H9 (cell line): ENCODE measurements at regions not wholly inside any gene's neighbourhood (a gene's known extent, or its start where the extent isn't known, plus 50 kb on each side); places are given as distances from the start of the nearest gene placed in this dataset.

Experiments used
- DNase-seq: peaks from one replicate; pipeline ENCODE4 v3.0.0-alpha.2; 2017
- H2AFZ ChIP-seq: one replicate; pipeline ENCODE4 v1.6.1; 2013; ENCODE audit warnings: mild to moderate bottlenecking, low read length, control low read depth, moderate library complexity
- H2AK5ac ChIP-seq: 2 replicates; pipeline ENCODE4 v1.6.1; 2013; ENCODE audit warnings: low read length, control low read depth, mixed read lengths; ENCODE audit not compliant: insufficient read length
- H2BK120ac ChIP-seq: one replicate; pipeline ENCODE4 v1.6.1; 2013; ENCODE audit warnings: low read depth, mild to moderate bottlenecking, low read length, control low read depth, inconsistent platforms; ENCODE audit not compliant: poor library complexity, severe bottlenecking
- H2BK12ac ChIP-seq: 2 replicates; pipeline ENCODE4 v1.6.1; 2013; ENCODE audit warnings: low read length, control low read depth, mixed read lengths, low read depth; ENCODE audit not compliant: insufficient read length
- H2BK15ac ChIP-seq: 2 replicates; pipeline ENCODE4 v1.6.1; 2013; ENCODE audit warnings: low read depth, low read length, control low read depth
- H2BK20ac ChIP-seq: one replicate; pipeline ENCODE4 v1.6.1; 2013; ENCODE audit warnings: low read depth, mild to moderate bottlenecking, low read length, control low read depth, inconsistent platforms; ENCODE audit not compliant: poor library complexity, severe bottlenecking
- H2BK5ac ChIP-seq: 2 replicates; pipeline ENCODE4 v1.6.1; 2013; ENCODE audit warnings: low read length, control low read depth, mixed read lengths; ENCODE audit not compliant: insufficient read length
- H3K14ac ChIP-seq: 2 replicates; pipeline ENCODE4 v1.6.1; 2013; ENCODE audit warnings: low read length, control low read depth; ENCODE audit not compliant: insufficient read depth
- H3K18ac ChIP-seq: 2 replicates; pipeline ENCODE4 v1.6.1; 2013; ENCODE audit warnings: low read depth, mild to moderate bottlenecking, mixed read lengths, low read length, control low read depth; ENCODE audit not compliant: insufficient read length
- H3K23ac ChIP-seq: 2 replicates; pipeline ENCODE4 v1.6.1; 2013; ENCODE audit warnings: low read length, control low read depth, mixed read lengths, low read depth; ENCODE audit not compliant: insufficient read length
- H3K23me2 ChIP-seq: 2 replicates; pipeline ENCODE4 v1.6.1; 2013; ENCODE audit warnings: low read depth, mild to moderate bottlenecking, mixed read lengths, low read length, control low read depth; ENCODE audit not compliant: insufficient read length, poor library complexity, severe bottlenecking
- H3K27ac ChIP-seq: 2 replicates; pipeline ENCODE4 v1.5.1; 2013; ENCODE audit warnings: low read length, control low read depth, mixed read lengths, low read depth; ENCODE audit not compliant: insufficient read length
- H3K27me3 ChIP-seq: 2 replicates; pipeline ENCODE4 v1.6.1; 2013; ENCODE audit warnings: low read length, control low read depth, inconsistent platforms; ENCODE audit not compliant: insufficient read depth
- H3K4ac ChIP-seq: 2 replicates; pipeline ENCODE4 v1.6.1; 2013; ENCODE audit warnings: low read depth, mild to moderate bottlenecking, control low read depth, inconsistent platforms, low read length, moderate library complexity
- H3K4me1 ChIP-seq: 2 replicates; pipeline ENCODE4 v1.6.1; 2013; ENCODE audit warnings: low read length, control low read depth, inconsistent platforms; ENCODE audit not compliant: insufficient read depth
- H3K4me2 ChIP-seq: 2 replicates; pipeline ENCODE4 v1.6.1; 2013; ENCODE audit warnings: low read length, control low read depth, mixed read lengths; ENCODE audit not compliant: insufficient read length, insufficient read depth
- H3K56ac ChIP-seq: 2 replicates; pipeline ENCODE4 v1.6.1; 2013; ENCODE audit warnings: low read depth, mild to moderate bottlenecking, mixed read lengths, low read length, control low read depth; ENCODE audit not compliant: insufficient read length
- H3K79me1 ChIP-seq: 2 replicates; pipeline ENCODE4 v1.6.1; 2013; ENCODE audit warnings: low read depth, mild to moderate bottlenecking, moderate library complexity, low read length, control low read depth, inconsistent platforms; ENCODE audit not compliant: insufficient read depth, poor library complexity, severe bottlenecking
- H3K79me2 ChIP-seq: 2 replicates; pipeline ENCODE4 v1.6.1; 2013; ENCODE audit warnings: low read length, control low read depth, inconsistent platforms; ENCODE audit not compliant: insufficient read depth
- H3K9ac ChIP-seq: 2 replicates; pipeline ENCODE4 v1.6.1; 2013; ENCODE audit warnings: low read length, control low read depth, mixed read lengths; ENCODE audit not compliant: insufficient read length; ENCODE audit errors: extremely low read depth
- H3K9me3 ChIP-seq: one replicate; pipeline ENCODE4 v1.6.1; 2013; ENCODE audit warnings: low read depth, low read length, inconsistent platforms; ENCODE audit not compliant: control insufficient read depth
- H3T11ph ChIP-seq: one replicate; pipeline ENCODE4 v1.6.1; 2013; ENCODE audit warnings: mild to moderate bottlenecking, low read length, control low read depth, inconsistent platforms
- H4K20me1 ChIP-seq: one replicate; pipeline ENCODE4 v1.6.1; 2013; ENCODE audit not compliant: control insufficient read depth, insufficient read length, insufficient read depth
- H4K5ac ChIP-seq: 2 replicates; pipeline ENCODE4 v1.6.1; 2013; ENCODE audit warnings: low read depth, mild to moderate bottlenecking, mixed read lengths, low read length, control low read depth; ENCODE audit not compliant: insufficient read length
- H4K8ac ChIP-seq: replicated peaks from 2 replicates; pipeline ENCODE4 v1.6.1; 2013; ENCODE audit warnings: low read length, control low read depth, mixed read lengths, low read depth; ENCODE audit not compliant: insufficient read length
- H4K91ac ChIP-seq: 2 replicates; pipeline ENCODE4 v1.6.1; 2013; ENCODE audit warnings: low read depth, mild to moderate bottlenecking, moderate library complexity, mixed read lengths, low read length, control low read depth; ENCODE audit not compliant: insufficient read length
- H3K27ac Mint-ChIP-seq, 3 experiments: 2 replicates in 2 of 3; 3 replicates in 1 of 3; pipeline ENCODE4 v1.8.0; 2020 to 2021; ENCODE audit warnings: mixed read lengths in 3 of 3, mild to moderate bottlenecking in 1 of 3, moderate library complexity in 1 of 3
- H3K27me3 Mint-ChIP-seq: 2 replicates; pipeline ENCODE4 v1.8.0; 2021; ENCODE audit warnings: low read depth, mild to moderate bottlenecking, moderate library complexity, mixed read lengths
- H3K36me3 Mint-ChIP-seq, 3 experiments: 2 replicates in 2 of 3; 3 replicates in 1 of 3; pipeline ENCODE4 v1.8.0; 2020 to 2021; ENCODE audit warnings: low read depth in 3 of 3, mixed read lengths in 3 of 3; ENCODE audit not compliant: insufficient read depth in 1 of 3
- H3K4me1 Mint-ChIP-seq, 2 experiments: 2 replicates each; pipeline ENCODE4 v1.8.0; 2020; ENCODE audit warnings: mixed read lengths in 2 of 2
- H3K4me3 Mint-ChIP-seq, 2 experiments: 2 replicates in 1 of 2; 3 replicates in 1 of 2; pipeline ENCODE4 v1.8.0; 2020 to 2021; ENCODE audit warnings: mild to moderate bottlenecking in 2 of 2, mixed read lengths in 2 of 2, moderate library complexity in 1 of 2
- H3K9me3 Mint-ChIP-seq, 2 experiments: 2 replicates in 1 of 2; 3 replicates in 1 of 2; pipeline ENCODE4 v1.8.0; 2020; ENCODE audit warnings: mild to moderate bottlenecking in 2 of 2, mixed read lengths in 2 of 2, moderate library complexity in 1 of 2
- CTCF ChIP-seq: fragments of 200-600 bp; sonication (generic); conservative IDR thresholded peaks from 3 replicates; pipeline ENCODE4 v1.8.0; 2021; ENCODE audit warnings: antibody characterized with exemption, mild to moderate bottlenecking
- WGBS: extraction: QIAGEN DNeasy Blood & Tissue Kit; methylation state at CpG from one replicate; pipeline ENCODE4 v1.1.7; 2013; ENCODE audit warnings: missing lambda C conversion rate, low lambda C conversion rate, mixed read lengths; ENCODE audit not compliant: insufficient read length; ENCODE audit errors: extremely low coverage; 5-methylcytosine and 5-hydroxymethylcytosine counted together

- Histone ChIP-seq H3K4ac (no peak overlapping the region), H3K9me3 (peaks cover 79% of the 10 kb centered on the region)
These were observed 105.6 kb upstream of the PEG3 start for GRCh38 chr19:56946159-56946558.

More at GRCh38 chr19:56946159-56946558, 105.6 kb upstream of the PEG3 start:
- no peaks in the 10 kb centered on the region for H3K23me2 ChIP-seq
- H2BK120ac ChIP-seq: no peak overlapping the region
- TF ChIP-seq CTCF: no peak
- H3K27ac ChIP-seq: no peak overlapping the region
- no peak overlapping the region for H2AK5ac ChIP-seq
- no peaks in the 10 kb centered on the region for H3K79me2 ChIP-seq
- no peak overlapping the region for H3T11ph ChIP-seq
- H4K8ac ChIP-seq: no peak overlapping the region
- H4K91ac ChIP-seq: no peak overlapping the region
- no peak overlapping the region for H2AFZ ChIP-seq
- H3K79me1 ChIP-seq: no peaks in the 10 kb centered on the region
- H3K9ac ChIP-seq: no peak overlapping the region
- no peak overlapping the region for H3K4me3 Mint-ChIP-seq
- H3K27me3 Mint-ChIP-seq: peaks cover 3% of the 10 kb centered on the region
- no peak overlapping the region for H2BK5ac ChIP-seq
- H3K18ac ChIP-seq: no peak overlapping the region
- WGBS: no CpG with 5 or more reads among the region's 6 CpGs
- H2BK15ac ChIP-seq: no peak overlapping the region
- no peak for DNase-seq
- no peak overlapping the region for H3K56ac ChIP-seq
- no peak overlapping the region for H3K23ac ChIP-seq
- H3K14ac ChIP-seq: no peak overlapping the region
- H3K4me1 Mint-ChIP-seq: no peaks in the 10 kb centered on the region
- H3K27ac Mint-ChIP-seq: no peak overlapping the region
- no peaks in the 10 kb centered on the region for H3K27me3 ChIP-seq
- H2BK20ac ChIP-seq: no peak overlapping the region
- no peak overlapping the region for H4K5ac ChIP-seq
- no peaks in the 10 kb centered on the region for H4K20me1 ChIP-seq
- no peak overlapping the region for H3K4me2 ChIP-seq
- H2BK12ac ChIP-seq: no peak overlapping the region
- H3K4me1 ChIP-seq: no peaks in the 10 kb centered on the region
- peaks cover 6 to 34% (median 13%) of the 10 kb centered on the region in 3 experiments; a peak in 6 of 7 replicates for H3K36me3 Mint-ChIP-seq
- H3K9me3 Mint-ChIP-seq: peaks cover 89 to 98% of the 10 kb centered on the region in 2 experiments
